ENCODE measurements at regions not wholly inside any gene's neighbourhood (a gene's known extent, or its start where the extent isn't known, plus 50 kb on each side); places are given as distances from the start of the nearest gene placed in this dataset.

- H3K27me3 ChIP-seq: no peaks in the 10 kb centered on the region
- H3K27ac ChIP-seq: no peak overlapping the region
- no peaks in the 10 kb centered on the region for H3K36me3 ChIP-seq
- 50 to 63% methylated on average over 3 of the region's 3 CpGs for WGBS, 2 donors (ENCODE audit: low coverage in 1 of 2)
- H3K4me1 ChIP-seq: no peaks in the 10 kb centered on the region
- ATAC-seq: no peak
- TF ChIP-seq CTCF (IDR thresholded peaks at IDR 0.05) (no peak), POLR2A (IDR thresholded peaks at IDR 0.05) (no peak), POLR2AphosphoS5 (IDR thresholded peaks at IDR 0.05) (no peak), EP300 (IDR thresholded peaks at IDR 0.05) (no peak)
- H3K4me3 ChIP-seq: no peak overlapping the region
- H3K9me3 ChIP-seq: no peaks in the 10 kb centered on the region
Observed at GRCh38 chr18:75556841-75557240, 129.3 kb upstream of the SMIM21 start.

GRCh38 chr18:75554644-75555185, 127.2 kb upstream of the SMIM21 start:
- no peak for ATAC-seq
- peaks cover 1% of the 10 kb centered on the region for H3K27me3 ChIP-seq
- TF ChIP-seq POLR2A (IDR thresholded peaks at IDR 0.05): no peak
- no peak for TF ChIP-seq POLR2AphosphoS5 (IDR thresholded peaks at IDR 0.05)
- TF ChIP-seq CTCF (IDR thresholded peaks at IDR 0.05): no peak
- TF ChIP-seq EP300 (IDR thresholded peaks at IDR 0.05): no peak
- H3K9me3 ChIP-seq: no peaks in the 10 kb centered on the region
- H3K4me1 ChIP-seq: no peaks in the 10 kb centered on the region
- WGBS, 2 donors (ENCODE audit: low coverage in 1 of 2): 46 to 78% methylated on average over 1 to 2 of the region's 2 CpGs
- H3K36me3 ChIP-seq: no peaks in the 10 kb centered on the region
- H3K27ac ChIP-seq: no peak overlapping the region
- H3K4me3 ChIP-seq: no peak overlapping the region

GRCh38 chr18:75554176-75554575, 126.7 kb upstream of the SMIM21 start:
- WGBS, 2 donors (ENCODE audit: low coverage in 1 of 2): 71 to 89% methylated on average over 1 to 6 of the region's 7 CpGs
- H3K9me3 ChIP-seq: no peaks in the 10 kb centered on the region
- TF ChIP-seq CTCF (IDR thresholded peaks at IDR 0.05) (no peak), EP300 (IDR thresholded peaks at IDR 0.05) (no peak), POLR2A (IDR thresholded peaks at IDR 0.05) (no peak), POLR2AphosphoS5 (IDR thresholded peaks at IDR 0.05) (no peak)
- H3K27me3 ChIP-seq: peaks cover 5% of the 10 kb centered on the region
- H3K36me3 ChIP-seq: no peaks in the 10 kb centered on the region
- H3K4me1 ChIP-seq: no peaks in the 10 kb centered on the region
- ATAC-seq: no peak
- H3K4me3 ChIP-seq: no peak overlapping the region
- H3K27ac ChIP-seq: no peak overlapping the region

GRCh38 chr18:75553021-75553420, 125.5 kb upstream of the SMIM21 start:
- no peaks in the 10 kb centered on the region for H3K4me1 ChIP-seq
- H3K9me3 ChIP-seq: no peaks in the 10 kb centered on the region
- 93 to 100% methylated on average over 2 to 4 of the region's 8 CpGs for WGBS, 2 donors (ENCODE audit: low coverage in 1 of 2)
- H3K4me3 ChIP-seq: no peak overlapping the region
- ATAC-seq: no peak
- H3K36me3 ChIP-seq: no peaks in the 10 kb centered on the region
- no peak for TF ChIP-seq EP300 (IDR thresholded peaks at IDR 0.05)
- TF ChIP-seq CTCF (IDR thresholded peaks at IDR 0.05): no peak
- no peak for TF ChIP-seq POLR2AphosphoS5 (IDR thresholded peaks at IDR 0.05)
- TF ChIP-seq POLR2A (IDR thresholded peaks at IDR 0.05): no peak
- H3K27me3 ChIP-seq: peaks cover 13% of the 10 kb centered on the region
- no peak overlapping the region for H3K27ac ChIP-seq

- WGBS, 2 donors (ENCODE audit: low coverage in 1 of 2): 100% methylated on average over 1 of the region's 4 CpGs; no CpG with 5 or more reads in 1 of the 2 donors
- no peak for TF ChIP-seq POLR2AphosphoS5 (IDR thresholded peaks at IDR 0.05)
- no peak for TF ChIP-seq EP300 (IDR thresholded peaks at IDR 0.05)
- TF ChIP-seq POLR2A (IDR thresholded peaks at IDR 0.05): no peak
- no peak for TF ChIP-seq CTCF (IDR thresholded peaks at IDR 0.05)
- H3K36me3 ChIP-seq: no peaks in the 10 kb centered on the region
- no peaks in the 10 kb centered on the region for H3K9me3 ChIP-seq
- no peaks in the 10 kb centered on the region for H3K4me1 ChIP-seq
- H3K27ac ChIP-seq: no peak overlapping the region
- H3K27me3 ChIP-seq: peaks cover 13% of the 10 kb centered on the region
- no peak for ATAC-seq
- no peak overlapping the region for H3K4me3 ChIP-seq
Observed at GRCh38 chr18:75551071-75551470, 123.6 kb upstream of the SMIM21 start.
